Activated CD4-positive, alpha-beta T cell treated with anti-CD3 and anti-CD28 coated beads for 36 hours (primary cell): ENCODE measurements at regions not wholly inside any gene's neighbourhood (a gene's known extent, or its start where the extent isn't known, plus 50 kb on each side); places are given as distances from the start of the nearest gene placed in this dataset.

ENCODE experiments used
- ATAC-seq: fragments of 200-7000 bp; cut with Tn5 transposase; one replicate; pipeline ENCODE4 v1.10.0; 2021; ENCODE audit warnings: mild to moderate bottlenecking, moderate library complexity
- CTCF ChIA-PET: fragments of 350-600 bp; sonication (Branson Sonifier 250); formaldehyde crosslinking; loops from one replicate; lab custom pipeline; 2021; ENCODE audit warnings: antibody characterized with exemption; lab: Charles Lee
- POLR2A ChIA-PET: fragments of 350-600 bp; sonication (Branson Sonifier 250); formaldehyde crosslinking; loops from one replicate; lab custom pipeline; 2021; ENCODE audit warnings: antibody characterized with exemption, inconsistent platforms; lab: Charles Lee
- DNase-seq: peaks from one replicate; pipeline ENCODE4 v3.0.0-alpha.2; 2020
- H3K27ac Mint-ChIP-seq: one replicate; pipeline ENCODE4 v1.8.0; 2021; ENCODE audit warnings: mixed read lengths
- H3K27me3 Mint-ChIP-seq: one replicate; pipeline ENCODE4 v1.8.0; 2021; ENCODE audit warnings: mixed read lengths
- H3K36me3 Mint-ChIP-seq: one replicate; pipeline ENCODE4 v1.8.0; 2021; ENCODE audit warnings: low read depth, mixed read lengths
- H3K4me1 Mint-ChIP-seq: one replicate; pipeline ENCODE4 v1.8.0; 2021; ENCODE audit warnings: mixed read lengths
- H3K4me3 Mint-ChIP-seq: one replicate; pipeline ENCODE4 v1.8.0; 2021; ENCODE audit warnings: mild to moderate bottlenecking, moderate library complexity, mixed read lengths
- H3K9me3 Mint-ChIP-seq: one replicate; pipeline ENCODE4 v1.8.0; 2021; ENCODE audit warnings: low read depth, mixed read lengths
- intact Hi-C, 2 experiments: fragments of 100-400 bp; cut with DNase I in 1 of 2; cut with micrococcal nuclease in 1 of 2; formaldehyde crosslinking; loops; one replicate each; pipeline versions ENCODE4 v1.14.2 to v1.15.1; 2022 to 2024; cut with DNase I, micrococcal nuclease

- no peak overlapping the region for H3K27ac Mint-ChIP-seq
- intact Hi-C loops: no loop called here
- DNase-seq (no peak), ATAC-seq (no peak)
- H3K36me3 Mint-ChIP-seq: no peaks in the 10 kb centered on the region
- H3K9me3 Mint-ChIP-seq: peaks cover 11% of the 10 kb centered on the region
- no peaks in the 10 kb centered on the region for H3K27me3 Mint-ChIP-seq
- CTCF ChIA-PET: no interaction called here
- H3K4me3 Mint-ChIP-seq: no peak overlapping the region
- no peaks in the 10 kb centered on the region for H3K4me1 Mint-ChIP-seq
- POLR2A ChIA-PET: no interaction called here
Observed at GRCh38 chr3:117558681-117559080, 849.1 kb downstream of the TUSC7 start.

- Mint-ChIP-seq H3K9me3 (peaks cover 12% of the 10 kb centered on the region), H3K27ac (no peak overlapping the region), H3K4me3 (no peak overlapping the region), H3K4me1 (no peaks in the 10 kb centered on the region), H3K36me3 (no peaks in the 10 kb centered on the region), H3K27me3 (no peaks in the 10 kb centered on the region)
- intact Hi-C loops: no loop called here
- ATAC-seq: no peak
- DNase-seq: no peak
- CTCF ChIA-PET: interaction anchor here (0.6 kb wide), 1 partner anchor 738 kb away, joined by 3 read pairs; no protein-coding TSS in a partner anchor
- POLR2A ChIA-PET: no interaction called here
Observed at GRCh38 chr3:117562000-117562399, 852.4 kb downstream of the TUSC7 start.

GRCh38 chr3:117563063-117563462, 853.5 kb downstream of the TUSC7 start:
- DNase-seq (no peak), ATAC-seq (no peak)
- Mint-ChIP-seq H3K27me3 (no peaks in the 10 kb centered on the region), H3K4me3 (no peak overlapping the region), H3K4me1 (no peaks in the 10 kb centered on the region), H3K27ac (no peak overlapping the region), H3K36me3 (no peaks in the 10 kb centered on the region), H3K9me3 (peaks cover 10% of the 10 kb centered on the region)
- CTCF ChIA-PET: no interaction called here
- POLR2A ChIA-PET: no interaction called here
- intact Hi-C loops: no loop called here

- Mint-ChIP-seq H3K27ac (no peak overlapping the region), H3K36me3 (no peaks in the 10 kb centered on the region), H3K9me3 (peaks cover 10% of the 10 kb centered on the region), H3K4me3 (no peak overlapping the region), H3K4me1 (no peaks in the 10 kb centered on the region), H3K27me3 (no peaks in the 10 kb centered on the region)
- intact Hi-C loops: no loop called here
- ChIA-PET CTCF (interaction anchor here (1.9 kb wide), 1 partner anchor 16 kb away, joined by 4 read pairs; no protein-coding TSS in a partner anchor), POLR2A (no interaction called here)
- ATAC-seq: no peak
- DNase-seq: no peak
Observed at GRCh38 chr3:117565777-117566176, 856.2 kb downstream of the TUSC7 start.

GRCh38 chr3:117566926-117567325, 857.3 kb downstream of the TUSC7 start:
- no peak overlapping the region for H3K27ac Mint-ChIP-seq
- DNase-seq (no peak), ATAC-seq (no peak)
- ChIA-PET CTCF (interaction anchor here (1.6 to 1.9 kb wide), 2 partner anchors 9 to 17 kb away, joined by 3 to 4 read pairs; no protein-coding TSS in a partner anchor), POLR2A (no interaction called here)
- H3K27me3 Mint-ChIP-seq: no peaks in the 10 kb centered on the region
- intact Hi-C loops: no loop called here
- no peaks in the 10 kb centered on the region for H3K4me1 Mint-ChIP-seq
- peaks cover 10% of the 10 kb centered on the region for H3K9me3 Mint-ChIP-seq
- H3K4me3 Mint-ChIP-seq: no peak overlapping the region
- no peaks in the 10 kb centered on the region for H3K36me3 Mint-ChIP-seq

GRCh38 chr3:117567382-117567781, 857.8 kb downstream of the TUSC7 start:
- no peaks in the 10 kb centered on the region for H3K36me3 Mint-ChIP-seq
- no peak overlapping the region for H3K27ac Mint-ChIP-seq
- no peaks in the 10 kb centered on the region for H3K4me1 Mint-ChIP-seq
- intact Hi-C loops: no loop called here
- H3K4me3 Mint-ChIP-seq: no peak overlapping the region
- ChIA-PET CTCF (interaction anchor here (1.6 to 1.9 kb wide), 2 partner anchors 8 to 17 kb away, joined by 3 to 4 read pairs; no protein-coding TSS in a partner anchor), POLR2A (no interaction called here)
- H3K27me3 Mint-ChIP-seq: no peaks in the 10 kb centered on the region
- ATAC-seq (no peak), DNase-seq (no peak)
- peaks cover 10% of the 10 kb centered on the region for H3K9me3 Mint-ChIP-seq

GRCh38 chr3:117567906-117568305, 858.3 kb downstream of the TUSC7 start:
- Mint-ChIP-seq H3K36me3 (no peaks in the 10 kb centered on the region), H3K9me3 (peaks cover 10% of the 10 kb centered on the region), H3K4me1 (no peaks in the 10 kb centered on the region), H3K27me3 (no peaks in the 10 kb centered on the region), H3K4me3 (no peak overlapping the region), H3K27ac (no peak overlapping the region)
- ChIA-PET CTCF (interaction anchor here (1.6 kb wide), 1 partner anchor 8 kb away, joined by 3 read pairs; no protein-coding TSS in a partner anchor), POLR2A (no interaction called here)
- ATAC-seq: no peak
- DNase-seq: no peak
- intact Hi-C loops: no loop called here

- ChIA-PET CTCF (no interaction called here), POLR2A (no interaction called here)
- DNase-seq (no peak), ATAC-seq (no peak)
- Mint-ChIP-seq H3K36me3 (no peaks in the 10 kb centered on the region), H3K4me3 (no peak overlapping the region), H3K4me1 (no peaks in the 10 kb centered on the region), H3K27me3 (no peaks in the 10 kb centered on the region), H3K27ac (no peak overlapping the region), H3K9me3 (peaks cover 4% of the 10 kb centered on the region)
- intact Hi-C loops: no loop called here
Observed at GRCh38 chr3:117572786-117573185, 863.2 kb downstream of the TUSC7 start.

- Mint-ChIP-seq H3K4me1 (no peaks in the 10 kb centered on the region), H3K27ac (no peak overlapping the region), H3K9me3 (peaks cover 6% of the 10 kb centered on the region), H3K4me3 (no peak overlapping the region), H3K36me3 (no peaks in the 10 kb centered on the region), H3K27me3 (peaks cover 2% of the 10 kb centered on the region)
- ATAC-seq: no peak
- intact Hi-C loops: no loop called here
- ChIA-PET CTCF (interaction anchor here (0.7 kb wide), 1 partner anchor 766 kb away, joined by 3 read pairs; no protein-coding TSS in a partner anchor), POLR2A (no interaction called here)
- no peak for DNase-seq
Observed at GRCh38 chr3:117580806-117581205, 871.2 kb downstream of the TUSC7 start.

- ChIA-PET CTCF (no interaction called here), POLR2A (no interaction called here)
- ATAC-seq: no peak
- peaks cover 2% of the 10 kb centered on the region for H3K9me3 Mint-ChIP-seq
- no peak for DNase-seq
- H3K27ac Mint-ChIP-seq: no peak overlapping the region
- H3K4me3 Mint-ChIP-seq: no peak overlapping the region
- no peaks in the 10 kb centered on the region for H3K4me1 Mint-ChIP-seq
- intact Hi-C loops: no loop called here
- no peaks in the 10 kb centered on the region for H3K36me3 Mint-ChIP-seq
- peaks cover 2% of the 10 kb centered on the region for H3K27me3 Mint-ChIP-seq
Observed at GRCh38 chr3:117586161-117586560, 876.6 kb downstream of the TUSC7 start.

GRCh38 chr3:117587416-117587815, 877.8 kb downstream of the TUSC7 start:
- Mint-ChIP-seq H3K4me1 (no peaks in the 10 kb centered on the region), H3K36me3 (no peaks in the 10 kb centered on the region), H3K27ac (no peak overlapping the region), H3K9me3 (peaks cover 2% of the 10 kb centered on the region), H3K27me3 (peaks cover 2% of the 10 kb centered on the region), H3K4me3 (no peak overlapping the region)
- no peak for ATAC-seq
- intact Hi-C loops: no loop called here
- DNase-seq: no peak
- ChIA-PET CTCF (no interaction called here), POLR2A (no interaction called here)

- Mint-ChIP-seq H3K27ac (no peak overlapping the region), H3K4me3 (no peak overlapping the region), H3K9me3 (no peaks in the 10 kb centered on the region), H3K27me3 (no peaks in the 10 kb centered on the region), H3K36me3 (no peaks in the 10 kb centered on the region), H3K4me1 (no peaks in the 10 kb centered on the region)
- DNase-seq: no peak
- intact Hi-C loops: no loop called here
- CTCF ChIA-PET: no interaction called here
- ATAC-seq: no peak
- POLR2A ChIA-PET: no interaction called here
Observed at GRCh38 chr3:117589454-117589853, 879.9 kb downstream of the TUSC7 start.
